ENCODE measurements at regions not wholly inside any gene's neighbourhood (a gene's known extent, or its start where the extent isn't known, plus 50 kb on each side); places are given as distances from the start of the nearest gene placed in this dataset.

DNA sequence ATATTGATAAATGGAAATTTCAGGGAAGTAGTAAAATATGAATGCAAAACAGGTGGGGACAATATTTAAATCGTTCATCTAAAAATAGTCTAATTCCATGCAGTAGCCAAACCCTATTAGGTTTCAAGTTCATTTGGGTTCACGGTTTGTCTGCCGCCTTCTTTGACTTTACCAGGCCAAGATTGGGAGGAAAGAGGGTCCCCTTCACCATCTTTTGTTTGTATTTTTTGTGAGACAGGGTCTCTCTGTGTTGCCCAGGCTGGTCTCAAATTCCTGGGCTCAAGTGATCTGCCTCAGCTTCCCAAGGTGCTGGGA is 98.5 kb upstream of the ATL2 start:
- BruUV-seq (replicated peaks) = no TSS peak
- Histone ChIP-seq H3K79me2 (ENCODE audit: control insufficient read depth, insufficient read depth, low read length) (no peaks in the 10 kb centered on the region), H3K9me1 (replicated peaks; ENCODE audit: control insufficient read depth, extremely low read depth, insufficient read depth, low read length) (no peaks in the 10 kb centered on the region), H3K9me3 (replicated peaks; ENCODE audit: control insufficient read depth, insufficient read depth, low read length) (no peaks in the 10 kb centered on the region), H3K27me3 (ENCODE audit: control insufficient read depth in 2 of 2, insufficient read depth in 2 of 2, low read length in 2 of 2) (peaks cover 5 to 6% of the 10 kb centered on the region in 2 experiments), H3K36me3 (ENCODE audit: control insufficient read depth in 2 of 2, extremely low read depth in 1 of 2, insufficient read depth in 2 of 2, low read length in 2 of 2) (no peaks in the 10 kb centered on the region), H3K4me1 (ENCODE audit: control insufficient read depth, extremely low read depth, insufficient read depth, low read length) (no peaks in the 10 kb centered on the region), H3K27ac (ENCODE audit: insufficient read depth, low read depth, low read length) (no peak overlapping the region), H3K4me2 (ENCODE audit: insufficient read depth, low read length) (no peak overlapping the region), H3K9ac (replicated peaks; ENCODE audit: extremely low read depth, insufficient read depth, low read length) (no peak overlapping the region), H4K20me1 (replicated peaks; ENCODE audit: control insufficient read depth, extremely low read depth, insufficient read depth, low read length) (no peaks in the 10 kb centered on the region), H2AFZ (ENCODE audit: low read depth, low read length) (no peak overlapping the region), H3K4me3 (replicated peaks in 1 of 3; ENCODE audit: insufficient read depth in 1 of 3, low read depth in 1 of 3, low read length in 3 of 3) (no peak overlapping the region)
- dilution Hi-C loops (cut with MboI; ENCODE audit: extremely low pct_ligation_motif_present, low sequenced_read_pairs) (no loop called here), intact Hi-C loops (cut with micrococcal nuclease) (no loop called here)
- POLR2A ChIA-PET = no interaction called here
- TF ChIP-seq CTCF (IDR thresholded peaks at IDR 0.05; ENCODE audit: extremely low read depth in 1 of 2, insufficient read depth in 1 of 2, low read depth in 1 of 2, low read length in 2 of 2) = no peak
- TF ChIP-seq POLR2A (IDR thresholded peaks at IDR 0.05; ENCODE audit: low read depth, low read length) = no peak
- TF ChIP-seq GATA2 (IDR thresholded peaks at IDR 0.05; ENCODE audit: insufficient read depth, insufficient read length, low read depth, low read length) = no peak
- TF ChIP-seq, protein P1, sequence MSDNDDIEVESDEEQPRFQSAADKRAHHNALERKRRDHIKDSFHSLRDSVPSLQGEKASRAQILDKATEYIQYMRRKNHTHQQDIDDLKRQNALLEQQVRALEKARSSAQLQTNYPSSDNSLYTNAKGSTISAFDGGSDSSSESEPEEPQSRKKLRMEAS (IDR thresholded peaks at IDR 0.05; ENCODE audit: insufficient read depth, insufficient read length) = no peak
- no peak for TF ChIP-seq EZH2 (IDR thresholded peaks at IDR 0.05; ENCODE audit: borderline replicate concordance, low read depth, low read length, severe bottlenecking)
- TF ChIP-seq FOS (IDR thresholded peaks at IDR 0.05; ENCODE audit: borderline replicate concordance, insufficient read depth, low read length) = no peak
- no peak for TF ChIP-seq JUN (IDR thresholded peaks at IDR 0.05; ENCODE audit: borderline replicate concordance, insufficient read depth, insufficient read length, low read depth)
- no peak for TF ChIP-seq POLR2AphosphoS5 (IDR thresholded peaks at IDR 0.05; ENCODE audit: insufficient read depth, low read depth, low read length)
- no peak for TF ChIP-seq MYC (IDR thresholded peaks at IDR 0.05; ENCODE audit: low read depth, low read length)
- CTCF ChIA-PET = interaction anchor here (1.1 kb wide), 1 partner anchor 10 kb away, joined by 4 read pairs; no protein-coding TSS in a partner anchor
- FAIRE-seq (no peak), DNase-seq (ENCODE audit: low read depth, low spot score) (no peak)
